ENCODE measurements at regions not wholly inside any gene's neighbourhood (a gene's known extent, or its start where the extent isn't known, plus 50 kb on each side); places are given as distances from the start of the nearest gene placed in this dataset.

DNA sequence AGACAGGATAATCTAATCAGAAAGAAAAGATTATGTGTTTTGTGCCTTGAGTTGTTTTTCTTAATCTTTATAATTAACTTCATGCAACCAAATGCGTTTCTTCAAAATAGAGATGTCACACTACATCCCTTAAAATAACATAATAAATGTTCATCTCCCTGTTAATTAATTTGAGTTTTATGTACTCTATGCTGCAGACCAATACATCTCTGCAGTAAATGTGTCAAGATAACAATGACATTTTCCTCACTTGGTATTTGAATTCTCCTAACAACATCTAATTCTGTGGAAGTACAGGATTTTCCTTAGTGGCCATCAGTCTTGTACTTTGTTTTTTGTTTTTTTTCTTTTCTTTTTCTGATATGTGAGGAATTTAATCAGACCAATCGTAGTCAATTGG lies 279.2 kb upstream of the TYRP1 start:
- no peaks in the 10 kb centered on the region for H3K27me3 ChIP-seq (ENCODE audit: insufficient read depth, low read length, poor library complexity)
- no peak overlapping the region for H3K4me2 ChIP-seq (ENCODE audit: insufficient read depth, low read length)
- no peak for ATAC-seq (ENCODE audit: insufficient read depth, low read depth)
- no peaks in the 10 kb centered on the region for H3K36me3 ChIP-seq (ENCODE audit: insufficient read depth, low read length)
- H3K4me1 ChIP-seq (ENCODE audit: insufficient read depth, low read length), result no peaks in the 10 kb centered on the region
- no peak overlapping the region for H3K9ac ChIP-seq (ENCODE audit: low read depth, low read length)
- H3K9me3 ChIP-seq (ENCODE audit: insufficient read depth, low read length, severe bottlenecking), result no peaks in the 10 kb centered on the region
- no peak overlapping the region for H3K4me3 ChIP-seq (ENCODE audit: low read depth in 1 of 2, low read length in 2 of 2)
- H3K79me2 ChIP-seq (ENCODE audit: insufficient read depth, low read length), result no peaks in the 10 kb centered on the region
- no peak overlapping the region for H2AFZ ChIP-seq (ENCODE audit: low read depth, low read length)
- H3K27ac ChIP-seq (ENCODE audit: low read length), result no peak overlapping the region
- H4K20me1 ChIP-seq (ENCODE audit: insufficient read depth, low read length), result no peaks in the 10 kb centered on the region
- TF ChIP-seq, protein P1, sequence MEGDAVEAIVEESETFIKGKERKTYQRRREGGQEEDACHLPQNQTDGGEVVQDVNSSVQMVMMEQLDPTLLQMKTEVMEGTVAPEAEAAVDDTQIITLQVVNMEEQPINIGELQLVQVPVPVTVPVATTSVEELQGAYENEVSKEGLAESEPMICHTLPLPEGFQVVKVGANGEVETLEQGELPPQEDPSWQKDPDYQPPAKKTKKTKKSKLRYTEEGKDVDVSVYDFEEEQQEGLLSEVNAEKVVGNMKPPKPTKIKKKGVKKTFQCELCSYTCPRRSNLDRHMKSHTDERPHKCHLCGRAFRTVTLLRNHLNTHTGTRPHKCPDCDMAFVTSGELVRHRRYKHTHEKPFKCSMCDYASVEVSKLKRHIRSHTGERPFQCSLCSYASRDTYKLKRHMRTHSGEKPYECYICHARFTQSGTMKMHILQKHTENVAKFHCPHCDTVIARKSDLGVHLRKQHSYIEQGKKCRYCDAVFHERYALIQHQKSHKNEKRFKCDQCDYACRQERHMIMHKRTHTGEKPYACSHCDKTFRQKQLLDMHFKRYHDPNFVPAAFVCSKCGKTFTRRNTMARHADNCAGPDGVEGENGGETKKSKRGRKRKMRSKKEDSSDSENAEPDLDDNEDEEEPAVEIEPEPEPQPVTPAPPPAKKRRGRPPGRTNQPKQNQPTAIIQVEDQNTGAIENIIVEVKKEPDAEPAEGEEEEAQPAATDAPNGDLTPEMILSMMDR (IDR thresholded peaks at IDR 0.05; ENCODE audit: borderline replicate concordance, extremely low read depth, low read length, poor library complexity, severe bottlenecking), result no peak
- no peak for TF ChIP-seq EZH2 (IDR thresholded peaks at IDR 0.05; ENCODE audit: borderline replicate concordance, low read depth, low read length, severe bottlenecking)
- no peak for DNase-seq

DNA sequence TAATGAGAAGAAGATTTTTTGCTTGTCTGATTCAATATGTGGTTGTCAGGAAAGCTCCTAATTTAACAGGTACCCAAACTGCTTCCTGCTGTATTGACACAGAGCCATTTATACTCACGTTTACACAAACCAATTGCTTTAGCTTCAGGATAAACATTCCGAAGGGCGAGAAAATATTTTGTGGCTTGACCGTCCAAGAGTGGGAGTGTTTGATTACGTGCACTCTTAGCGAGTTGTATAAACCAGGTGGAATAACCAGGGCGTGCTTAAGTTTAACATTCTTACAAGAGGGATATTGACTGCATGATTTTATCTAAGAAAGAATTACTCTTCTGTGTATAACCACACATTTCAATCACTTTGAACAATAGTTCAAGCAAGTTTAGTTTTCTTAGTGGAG lies 278.7 kb upstream of the TYRP1 start:
- H3K4me3 ChIP-seq (ENCODE audit: low read depth in 1 of 2, low read length in 2 of 2), result no peak overlapping the region
- TF ChIP-seq, protein P1 (IDR thresholded peaks at IDR 0.05; ENCODE audit: borderline replicate concordance, extremely low read depth, low read length, poor library complexity, severe bottlenecking), result no peak
- no peak for TF ChIP-seq EZH2 (IDR thresholded peaks at IDR 0.05; ENCODE audit: borderline replicate concordance, low read depth, low read length, severe bottlenecking)
- no peaks in the 10 kb centered on the region for H3K4me1 ChIP-seq (ENCODE audit: insufficient read depth, low read length)
- no peaks in the 10 kb centered on the region for H3K9me3 ChIP-seq (ENCODE audit: insufficient read depth, low read length, severe bottlenecking)
- no peaks in the 10 kb centered on the region for H3K36me3 ChIP-seq (ENCODE audit: insufficient read depth, low read length)
- H3K27me3 ChIP-seq (ENCODE audit: insufficient read depth, low read length, poor library complexity), result no peaks in the 10 kb centered on the region
- no peak for DNase-seq
- no peaks in the 10 kb centered on the region for H3K79me2 ChIP-seq (ENCODE audit: insufficient read depth, low read length)
- H4K20me1 ChIP-seq (ENCODE audit: insufficient read depth, low read length), result no peaks in the 10 kb centered on the region
- no peak overlapping the region for H3K4me2 ChIP-seq (ENCODE audit: insufficient read depth, low read length)
- no peak for ATAC-seq (ENCODE audit: insufficient read depth, low read depth)
- H3K27ac ChIP-seq (ENCODE audit: low read length), result no peak overlapping the region
- no peak overlapping the region for H3K9ac ChIP-seq (ENCODE audit: low read depth, low read length)
- H2AFZ ChIP-seq (ENCODE audit: low read depth, low read length), result no peak overlapping the region

DNA sequence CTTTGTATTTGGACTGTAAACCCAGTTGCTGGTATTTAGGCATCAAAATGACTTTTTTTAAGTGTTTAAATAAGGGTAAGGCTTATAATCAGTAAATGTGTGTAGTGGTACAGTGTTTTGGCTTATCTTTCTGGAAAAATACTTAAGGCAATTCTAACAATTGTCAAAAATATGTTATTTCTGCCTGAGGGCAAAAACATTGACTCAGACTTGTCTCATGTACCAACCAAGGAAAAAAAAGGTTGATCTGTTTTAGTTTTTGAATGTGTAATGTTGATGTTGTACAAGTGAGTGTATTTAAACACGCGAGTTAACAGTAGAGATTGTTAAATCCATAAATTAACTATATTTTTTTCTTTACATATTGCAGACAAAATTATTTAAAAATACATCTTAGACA lies 277.8 kb upstream of the TYRP1 start:
- H3K27ac ChIP-seq (ENCODE audit: low read length), result no peak overlapping the region
- no peaks in the 10 kb centered on the region for H3K79me2 ChIP-seq (ENCODE audit: insufficient read depth, low read length)
- no peak for ATAC-seq (ENCODE audit: insufficient read depth, low read depth)
- no peaks in the 10 kb centered on the region for H3K9me3 ChIP-seq (ENCODE audit: insufficient read depth, low read length, severe bottlenecking)
- H3K9ac ChIP-seq (ENCODE audit: low read depth, low read length), result no peak overlapping the region
- H3K27me3 ChIP-seq (ENCODE audit: insufficient read depth, low read length, poor library complexity), result no peaks in the 10 kb centered on the region
- H3K4me1 ChIP-seq (ENCODE audit: insufficient read depth, low read length), result no peaks in the 10 kb centered on the region
- no peak overlapping the region for H2AFZ ChIP-seq (ENCODE audit: low read depth, low read length)
- DNase-seq, result no peak
- no peaks in the 10 kb centered on the region for H3K36me3 ChIP-seq (ENCODE audit: insufficient read depth, low read length)
- no peak for TF ChIP-seq EZH2 (IDR thresholded peaks at IDR 0.05; ENCODE audit: borderline replicate concordance, low read depth, low read length, severe bottlenecking)
- TF ChIP-seq, protein P1 (IDR thresholded peaks at IDR 0.05; ENCODE audit: borderline replicate concordance, extremely low read depth, low read length, poor library complexity, severe bottlenecking), result no peak
- no peaks in the 10 kb centered on the region for H4K20me1 ChIP-seq (ENCODE audit: insufficient read depth, low read length)
- no peak overlapping the region for H3K4me3 ChIP-seq (ENCODE audit: low read depth in 1 of 2, low read length in 2 of 2)
- H3K4me2 ChIP-seq (ENCODE audit: insufficient read depth, low read length), result no peak overlapping the region

DNA sequence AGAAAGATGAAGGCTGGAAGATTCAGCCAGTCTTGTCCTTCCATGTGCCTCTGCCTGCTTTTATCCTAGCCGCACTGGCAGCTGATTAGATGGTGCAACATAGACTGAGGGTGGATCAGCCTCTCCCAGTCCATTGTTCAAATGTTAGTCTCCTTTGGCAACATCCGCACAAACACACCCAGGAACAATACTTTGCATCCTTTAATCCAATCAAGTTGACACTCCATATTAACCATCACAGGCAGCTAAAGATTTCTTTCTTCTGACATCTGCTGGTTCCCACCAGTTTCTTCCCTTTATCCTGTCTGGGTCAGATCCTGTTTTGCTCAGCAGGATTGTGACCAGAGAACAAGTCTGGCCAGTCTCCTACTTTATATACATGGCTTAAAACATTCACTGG lies 276.5 kb upstream of the TYRP1 start:
- TF ChIP-seq, protein P1 (IDR thresholded peaks at IDR 0.05; ENCODE audit: borderline replicate concordance, extremely low read depth, low read length, poor library complexity, severe bottlenecking), result no peak
- TF ChIP-seq EZH2 (IDR thresholded peaks at IDR 0.05; ENCODE audit: borderline replicate concordance, low read depth, low read length, severe bottlenecking), result no peak
- H3K36me3 ChIP-seq (ENCODE audit: insufficient read depth, low read length), result no peaks in the 10 kb centered on the region
- no peak overlapping the region for H2AFZ ChIP-seq (ENCODE audit: low read depth, low read length)
- H4K20me1 ChIP-seq (ENCODE audit: insufficient read depth, low read length), result no peaks in the 10 kb centered on the region
- no peak overlapping the region for H3K4me2 ChIP-seq (ENCODE audit: insufficient read depth, low read length)
- no peak overlapping the region for H3K27ac ChIP-seq (ENCODE audit: low read length)
- no peaks in the 10 kb centered on the region for H3K9me3 ChIP-seq (ENCODE audit: insufficient read depth, low read length, severe bottlenecking)
- no peak overlapping the region for H3K4me3 ChIP-seq (ENCODE audit: low read depth in 1 of 2, low read length in 2 of 2)
- DNase-seq, result no peak
- no peak for ATAC-seq (ENCODE audit: insufficient read depth, low read depth)
- H3K4me1 ChIP-seq (ENCODE audit: insufficient read depth, low read length), result no peaks in the 10 kb centered on the region
- H3K27me3 ChIP-seq (ENCODE audit: insufficient read depth, low read length, poor library complexity), result no peaks in the 10 kb centered on the region
- H3K79me2 ChIP-seq (ENCODE audit: insufficient read depth, low read length), result no peaks in the 10 kb centered on the region
- H3K9ac ChIP-seq (ENCODE audit: low read depth, low read length), result no peak overlapping the region
